Middle frontal gyrus (tissue), 1 donor: ENCODE measurements at regions not wholly inside any gene's neighbourhood (a gene's known extent, or its start where the extent isn't known, plus 50 kb on each side); places are given as distances from the start of the nearest gene placed in this dataset.

Source experiments
- DNase-seq: peaks from one replicate; pipeline ENCODE4 v3.0.0-alpha.2; 2015; ENCODE audit warnings: low spot score; ENCODE audit errors: extremely low spot score

DNA sequence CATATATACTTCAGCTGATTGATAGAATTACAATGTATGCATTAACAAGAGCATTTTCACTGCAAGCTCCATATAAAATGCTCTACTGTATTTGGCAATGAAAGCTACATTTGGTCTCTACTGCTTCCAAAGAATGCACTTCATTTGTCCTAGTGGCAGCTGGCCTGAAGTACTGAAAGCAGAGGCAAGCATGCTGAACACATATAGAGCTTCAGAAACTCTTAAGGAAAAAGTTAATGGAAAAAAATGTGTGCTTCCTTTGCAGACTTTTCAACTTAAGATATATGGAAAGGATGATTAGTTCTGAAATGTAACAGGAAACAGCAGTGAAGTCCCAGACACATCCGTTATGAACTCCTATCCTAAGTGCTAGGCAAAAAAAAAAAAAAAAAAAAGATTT is 537.1 kb upstream of the POM121L12 start:
- no peak for DNase-seq

DNA sequence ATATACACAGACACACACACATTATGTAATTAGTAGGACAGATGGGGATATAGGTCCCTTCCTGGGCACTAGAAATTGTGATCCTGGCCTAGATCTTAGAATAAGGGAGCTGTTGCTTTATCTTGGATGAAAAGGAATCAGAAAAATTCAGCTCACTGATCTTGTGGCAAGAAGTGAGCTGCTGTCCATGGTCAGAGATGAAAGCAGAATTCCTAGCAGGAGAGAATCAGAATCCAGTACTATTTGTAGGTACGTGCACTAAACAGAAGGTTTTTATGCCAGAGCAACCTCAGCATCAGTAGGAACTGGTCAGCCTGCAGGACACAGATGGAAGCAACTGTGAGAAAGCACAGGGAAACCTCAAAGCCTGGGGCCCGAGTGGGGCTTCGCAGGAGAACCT is 549.2 kb upstream of the POM121L12 start:
- no peak for DNase-seq

GRCh38 chr7:52482076-52482475 is 553.4 kb upstream of the POM121L12 start:
- no peak for DNase-seq

- DNase-seq = no peak
These were observed 553.9 kb upstream of the POM121L12 start for GRCh38 chr7:52481571-52481970.

GRCh38 chr7:52479990-52480389 is 555.4 kb upstream of the POM121L12 start:
- DNase-seq = no peak

- no peak for DNase-seq
These were observed 560.3 kb upstream of the POM121L12 start for GRCh38 chr7:52475001-52475582.

GRCh38 chr7:52473756-52474155 is 561.7 kb upstream of the POM121L12 start:
- no peak for DNase-seq

DNA sequence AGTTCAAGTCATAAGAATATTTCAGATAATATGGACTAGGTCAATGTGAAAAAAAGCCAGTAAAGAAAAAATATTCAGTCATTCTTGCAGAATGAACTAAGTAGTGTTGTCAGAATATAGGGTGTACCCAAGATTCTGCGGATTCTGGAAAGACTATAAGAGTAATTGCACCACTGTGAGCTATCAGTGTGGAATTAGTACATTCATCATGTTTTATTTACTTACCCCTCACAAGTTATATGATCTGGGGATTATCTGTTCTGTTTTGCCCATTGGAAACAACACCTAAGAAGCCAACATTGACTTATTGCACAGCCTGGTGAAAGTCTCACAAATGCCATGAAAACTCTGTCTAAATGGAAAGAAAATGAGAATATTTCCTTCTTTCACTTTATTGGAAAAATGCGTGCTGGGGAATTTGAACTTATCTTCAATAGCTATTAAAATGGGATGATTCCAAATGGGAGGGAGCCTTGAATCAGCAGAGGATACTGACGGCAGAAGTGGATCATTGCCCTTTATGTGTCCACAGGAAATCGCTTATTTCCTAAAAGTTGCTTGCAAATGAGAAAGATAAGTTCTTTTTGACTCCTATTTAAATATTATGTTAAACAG is 563.3 kb upstream of the POM121L12 start:
- no peak for DNase-seq

DNA sequence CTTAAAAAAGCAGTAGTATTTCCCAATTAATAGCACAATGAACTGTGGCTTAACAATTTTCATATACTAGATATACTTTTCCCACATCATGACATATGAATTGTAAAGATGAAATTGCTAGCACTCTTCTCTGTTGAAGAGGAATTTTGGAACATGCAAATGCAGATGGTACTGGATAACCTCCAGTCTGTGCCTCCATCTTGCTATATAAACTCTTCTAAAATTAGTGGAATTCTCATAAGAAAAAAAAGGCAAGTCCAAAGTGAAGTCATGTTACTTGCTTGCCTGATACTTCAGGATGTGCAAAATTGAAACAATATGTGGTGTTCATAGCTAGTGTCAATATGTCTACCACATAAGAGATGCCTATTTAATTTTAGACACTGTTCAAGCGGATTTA is 570.2 kb upstream of the POM121L12 start:
- DNase-seq = no peak

DNA sequence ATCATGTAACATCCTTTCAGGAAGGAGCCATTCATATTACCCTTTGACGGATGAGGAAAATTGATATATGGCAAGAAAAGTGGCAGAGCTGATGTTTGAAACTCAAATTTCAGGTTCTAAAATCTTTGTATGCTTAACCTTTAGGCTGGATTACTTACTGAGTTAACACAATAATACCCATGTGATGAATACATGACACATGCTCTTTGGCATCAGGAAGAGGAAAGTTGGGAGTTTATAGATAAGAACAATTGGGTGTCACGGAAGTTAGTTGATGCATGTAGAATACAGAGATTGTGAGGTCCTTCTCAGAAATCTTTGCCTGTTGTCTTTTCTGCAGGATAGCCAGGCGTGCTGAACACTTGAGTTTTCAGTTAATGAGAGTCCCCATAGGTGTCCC is 572.1 kb upstream of the POM121L12 start:
- DNase-seq = no peak

DNA sequence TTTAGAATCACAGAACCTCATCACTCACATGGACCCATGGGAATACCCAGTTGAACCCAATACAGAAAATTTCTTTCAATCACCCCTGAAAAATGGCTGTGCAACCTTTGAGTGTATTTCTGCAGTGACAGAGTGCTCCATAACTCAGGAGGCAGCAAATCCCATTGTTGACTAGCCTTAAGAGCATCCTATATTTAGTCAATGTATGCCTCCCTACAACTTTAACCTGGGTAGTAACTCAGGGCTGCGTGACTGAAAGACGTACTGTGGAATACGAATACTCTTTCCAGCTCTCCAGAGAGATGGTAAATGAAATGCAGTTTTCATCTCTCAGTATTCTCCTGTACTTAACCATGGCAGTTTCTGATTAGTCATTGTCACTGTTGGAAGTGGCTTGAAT is 573.0 kb upstream of the POM121L12 start:
- DNase-seq = no peak

GRCh38 chr7:52455571-52455970 is 579.9 kb upstream of the POM121L12 start:
- DNase-seq = no peak

GRCh38 chr7:52450816-52451215 is 584.6 kb upstream of the POM121L12 start:
- DNase-seq = no peak

GRCh38 chr7:52447581-52448180 is 587.8 kb upstream of the POM121L12 start:
- DNase-seq = no peak

DNA sequence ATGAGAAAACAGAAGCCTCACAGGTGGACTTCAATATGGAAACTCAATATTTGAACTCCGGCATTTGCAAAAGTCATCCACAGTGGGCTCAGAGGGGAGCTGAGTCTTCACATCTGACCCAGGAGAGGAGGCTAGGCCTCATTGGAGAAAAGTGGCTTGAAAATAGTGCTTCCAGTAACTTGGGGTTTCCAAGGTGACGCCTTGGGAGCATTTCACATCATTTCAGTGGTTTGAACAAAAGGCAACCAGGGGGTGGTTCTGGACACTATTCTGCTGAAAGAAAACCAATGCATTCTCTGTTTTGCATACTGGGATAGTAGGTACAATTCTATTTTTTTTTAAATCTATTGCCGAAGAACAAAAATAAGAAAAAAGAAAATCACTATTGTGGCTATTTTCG is 599.2 kb upstream of the POM121L12 start:
- no peak for DNase-seq

- no peak for DNase-seq
These were observed 604.2 kb upstream of the POM121L12 start for GRCh38 chr7:52431082-52431815.

DNA sequence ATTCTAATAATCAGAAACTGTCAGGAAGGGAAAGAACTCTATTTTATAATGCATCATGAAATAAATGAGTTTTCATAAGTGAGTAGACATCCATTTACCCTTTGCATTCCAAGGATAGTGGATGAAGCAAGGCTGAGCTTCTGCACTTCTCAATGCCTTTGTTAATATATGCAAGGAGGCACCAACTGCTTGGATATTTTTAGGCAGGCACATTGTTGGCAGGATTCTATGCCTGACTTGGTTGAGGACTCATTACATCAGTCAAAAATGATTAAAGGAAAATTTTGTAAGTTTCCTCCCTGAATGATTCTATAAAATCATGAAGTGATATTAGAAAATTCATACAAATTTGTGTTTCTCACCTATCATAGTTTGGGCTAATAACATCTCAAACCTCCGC is 612.2 kb upstream of the POM121L12 start:
- no peak for DNase-seq

- DNase-seq = no peak
These were observed 622.4 kb upstream of the POM121L12 start for GRCh38 chr7:52413051-52413450.

DNA sequence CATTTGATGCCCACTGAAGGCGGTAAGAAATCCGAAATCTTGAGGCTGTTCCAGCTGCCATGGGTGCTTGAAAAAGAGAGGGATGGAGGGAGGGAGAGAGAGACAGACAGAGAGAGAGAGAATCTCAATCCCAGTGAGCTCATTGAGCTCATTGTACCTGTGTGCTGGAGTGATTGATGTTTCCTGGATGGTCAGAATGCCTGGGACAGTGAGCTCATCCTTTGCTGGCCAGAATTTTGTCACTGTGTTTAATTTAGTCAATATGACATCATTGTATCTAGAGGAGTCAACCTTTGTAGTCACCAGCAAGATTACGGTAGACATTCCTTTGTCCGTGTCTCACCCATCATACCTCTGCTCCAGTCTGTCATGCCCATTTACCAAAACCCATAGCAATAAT is 625.4 kb upstream of the POM121L12 start:
- DNase-seq = no peak

- DNase-seq = no peak
These were observed 628.6 kb upstream of the POM121L12 start for GRCh38 chr7:52406808-52407207.

- DNase-seq = no peak
These were observed 652.7 kb upstream of the POM121L12 start for GRCh38 chr7:52382731-52383130.

DNA sequence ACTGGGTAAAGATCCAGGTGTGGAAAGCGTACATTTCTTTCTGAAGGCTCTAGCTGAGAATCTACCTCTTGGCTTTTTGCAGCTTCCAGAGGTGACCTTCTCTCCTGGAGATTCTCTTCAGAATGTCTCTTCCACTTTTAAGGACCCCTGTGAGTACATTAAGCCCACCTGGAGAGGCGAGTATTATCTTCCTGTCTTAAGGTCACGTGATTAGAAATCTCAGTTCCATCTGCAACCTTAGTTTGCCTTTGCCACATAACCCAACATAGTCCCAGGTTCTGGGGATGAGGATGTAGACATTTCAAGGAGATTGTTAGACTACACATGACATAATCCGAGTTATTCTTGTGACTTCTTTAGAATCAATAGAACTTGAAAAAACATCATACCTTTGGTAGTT is 665.5 kb upstream of the POM121L12 start:
- DNase-seq = no peak

GRCh38 chr7:52365349-52365748 is 670.1 kb upstream of the POM121L12 start:
- DNase-seq = no peak
